OCI-LY1 (cell line): ENCODE measurements at regions not wholly inside any gene's neighbourhood (a gene's known extent, or its start where the extent isn't known, plus 50 kb on each side); places are given as distances from the start of the nearest gene placed in this dataset.

Experiments
- CTCF ChIP-seq: fragments of 200-600 bp; sonication (generic), shearing (Covaris generic); IDR thresholded peaks from 2 replicates; pipeline ENCODE4 v1.5.1; 2017; ENCODE audit warnings: mild to moderate bottlenecking, antibody characterized with exemption, low read length, moderate library complexity, mixed read lengths
- EZH2 ChIP-seq: fragments of 200-600 bp; sonication (generic), shearing (Covaris generic); IDR thresholded peaks from 2 replicates; pipeline ENCODE4 v1.8.0; 2017; ENCODE audit warnings: borderline replicate concordance, mixed run types, mild to moderate bottlenecking, antibody characterized with exemption, low read length, moderate library complexity, mixed read lengths

GRCh38 chr3:43165786-43166185, 59.9 kb upstream of the POMGNT2 start:
- TF ChIP-seq CTCF (no peak), EZH2 (no peak)
